ENCODE measurements at regions not wholly inside any gene's neighbourhood (a gene's known extent, or its start where the extent isn't known, plus 50 kb on each side); places are given as distances from the start of the nearest gene placed in this dataset.

DNA sequence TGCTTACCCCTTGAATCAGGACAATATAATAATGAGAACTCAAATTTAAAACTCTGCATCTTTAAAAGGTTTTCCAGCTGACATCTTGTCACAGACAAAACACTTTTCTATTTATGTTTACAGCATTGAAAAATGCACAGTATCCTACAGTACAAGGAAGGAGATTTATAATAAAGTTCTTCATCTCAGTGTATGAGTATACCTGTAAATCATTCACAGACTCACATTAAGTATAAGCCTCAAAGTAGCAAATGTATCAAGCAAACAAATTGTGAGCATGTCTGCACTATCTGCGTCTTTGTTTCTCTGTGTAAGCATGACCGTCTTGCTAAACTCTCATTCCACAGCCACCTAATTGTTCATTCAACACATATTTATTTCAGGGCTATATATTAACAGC lies 52.8 kb downstream of the PPP1R2C start:
- Histone ChIP-seq H2AFZ (ENCODE audit: low read depth, low read length, poor library complexity, severe bottlenecking) (no peak overlapping the region), H3K36me3 (ENCODE audit: control insufficient read depth in 1 of 2, insufficient read depth in 2 of 2, low read length in 2 of 2) (no peaks in the 10 kb centered on the region), H3K9ac (ENCODE audit: low read length) (no peak overlapping the region), H3K27ac (ENCODE audit: low read depth, low read length) (no peak overlapping the region), H3K27me3 (ENCODE audit: insufficient read depth, low read length) (no peaks in the 10 kb centered on the region), H3K9me2 (ENCODE audit: insufficient read depth) (no peaks in the 10 kb centered on the region), H3K9me3 (ENCODE audit: control insufficient read depth in 1 of 2, insufficient read depth in 1 of 2, low read depth in 1 of 2, low read length in 2 of 2) (no peaks in the 10 kb centered on the region), H4K20me1 (ENCODE audit: insufficient read depth) (no peaks in the 10 kb centered on the region), H3K4me1 (ENCODE audit: control insufficient read depth in 1 of 2, insufficient read depth in 2 of 2, low read length in 2 of 2) (no peaks in the 10 kb centered on the region), H3K4me2 (ENCODE audit: low read length) (no peak overlapping the region), H3K79me2 (ENCODE audit: insufficient read depth, low read length) (no peaks in the 10 kb centered on the region), H3K4me3 (replicated peaks in 1 of 2; ENCODE audit: low read depth in 1 of 2, low read length in 2 of 2) (no peak overlapping the region)
- intact Hi-C loops (cut with micrococcal nuclease) = no loop called here
- RAD21 ChIA-PET (ENCODE audit: low non-redundant PET in 1 of 2, low total read pairs in 2 of 2, uncharacterized antibody in 2 of 2, unreplicated experiment in 2 of 2) = no interaction called here
- no TSS peak for BruUV-seq (replicated peaks)
- ATAC-seq (no peak), DNase-seq (ENCODE audit: low read depth, low spot score) (no peak)
- TF ChIP-seq, protein P1, sequence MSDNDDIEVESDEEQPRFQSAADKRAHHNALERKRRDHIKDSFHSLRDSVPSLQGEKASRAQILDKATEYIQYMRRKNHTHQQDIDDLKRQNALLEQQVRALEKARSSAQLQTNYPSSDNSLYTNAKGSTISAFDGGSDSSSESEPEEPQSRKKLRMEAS (IDR thresholded peaks at IDR 0.05) = no peak
- TF ChIP-seq SP1 (IDR thresholded peaks at IDR 0.05; ENCODE audit: low read depth) (no peak), ZFX (IDR thresholded peaks at IDR 0.05) (no peak), EZH2 (IDR thresholded peaks at IDR 0.05) (no peak), EGR1 (IDR thresholded peaks at IDR 0.05; ENCODE audit: low read depth) (no peak), POLR2AphosphoS5 (IDR thresholded peaks at IDR 0.05; ENCODE audit: low read depth, low read length) (no peak), SIN3A (IDR thresholded peaks at IDR 0.05; ENCODE audit: low read depth) (no peak), RAD21 (IDR thresholded peaks at IDR 0.05; ENCODE audit: low read depth) (no peak), FOSL1 (IDR thresholded peaks at IDR 0.05; ENCODE audit: low read depth) (no peak), ELF1 (IDR thresholded peaks at IDR 0.05; ENCODE audit: borderline replicate concordance, low read depth) (no peak)
- POLR2A ChIA-PET = no interaction called here
- CTCF ChIA-PET = no interaction called here

DNA sequence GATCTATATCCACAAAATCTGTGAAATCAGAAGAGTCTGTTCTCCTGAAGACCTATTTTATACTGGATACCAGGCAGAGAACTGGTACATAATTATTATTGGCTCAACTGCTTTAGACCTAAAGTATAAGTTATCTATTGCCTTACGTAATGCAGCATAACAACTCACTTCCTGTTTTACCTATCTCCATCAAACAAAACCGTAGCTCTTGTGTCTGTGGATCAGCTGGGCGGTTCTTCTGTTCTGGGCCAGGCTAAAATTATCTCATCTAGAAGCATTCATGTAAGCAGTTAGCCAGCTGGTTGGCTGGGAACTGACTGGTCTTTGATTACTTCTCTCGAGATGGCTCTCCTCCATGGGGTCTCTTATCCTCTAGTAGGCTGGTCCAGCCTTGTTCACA lies 57.8 kb downstream of the PPP1R2C start:
- no peaks in the 10 kb centered on the region for H4K20me1 ChIP-seq (ENCODE audit: insufficient read depth)
- no peaks in the 10 kb centered on the region for H3K4me1 ChIP-seq (ENCODE audit: control insufficient read depth in 1 of 2, insufficient read depth in 2 of 2, low read length in 2 of 2)
- ChIA-PET RAD21 (ENCODE audit: low non-redundant PET in 1 of 2, low total read pairs in 2 of 2, uncharacterized antibody in 2 of 2, unreplicated experiment in 2 of 2) (no interaction called here), POLR2A (no interaction called here), CTCF (no interaction called here)
- H3K79me2 ChIP-seq (ENCODE audit: insufficient read depth, low read length) = no peaks in the 10 kb centered on the region
- no peaks in the 10 kb centered on the region for H3K9me2 ChIP-seq (ENCODE audit: insufficient read depth)
- H3K36me3 ChIP-seq (ENCODE audit: control insufficient read depth in 1 of 2, insufficient read depth in 2 of 2, low read length in 2 of 2) = no peaks in the 10 kb centered on the region
- H2AFZ ChIP-seq (ENCODE audit: low read depth, low read length, poor library complexity, severe bottlenecking) = no peak overlapping the region
- H3K27ac ChIP-seq (ENCODE audit: low read depth, low read length) = no peak overlapping the region
- H3K4me3 ChIP-seq (replicated peaks in 1 of 2; ENCODE audit: low read depth in 1 of 2, low read length in 2 of 2) = no peak overlapping the region
- intact Hi-C loops (cut with micrococcal nuclease) = no loop called here
- no peak overlapping the region for H3K9ac ChIP-seq (ENCODE audit: low read length)
- no peaks in the 10 kb centered on the region for H3K27me3 ChIP-seq (ENCODE audit: insufficient read depth, low read length)
- no peak for DNase-seq (ENCODE audit: low read depth, low spot score)
- no peak overlapping the region for H3K4me2 ChIP-seq (ENCODE audit: low read length)
- H3K9me3 ChIP-seq (ENCODE audit: control insufficient read depth in 1 of 2, insufficient read depth in 1 of 2, low read depth in 1 of 2, low read length in 2 of 2) = no peaks in the 10 kb centered on the region
- BruUV-seq (replicated peaks) = no TSS peak
- ATAC-seq = no peak
- no peak for TF ChIP-seq ZFX (IDR thresholded peaks at IDR 0.05)
- TF ChIP-seq SP1 (IDR thresholded peaks at IDR 0.05; ENCODE audit: low read depth) = no peak
- TF ChIP-seq, protein P2, sequence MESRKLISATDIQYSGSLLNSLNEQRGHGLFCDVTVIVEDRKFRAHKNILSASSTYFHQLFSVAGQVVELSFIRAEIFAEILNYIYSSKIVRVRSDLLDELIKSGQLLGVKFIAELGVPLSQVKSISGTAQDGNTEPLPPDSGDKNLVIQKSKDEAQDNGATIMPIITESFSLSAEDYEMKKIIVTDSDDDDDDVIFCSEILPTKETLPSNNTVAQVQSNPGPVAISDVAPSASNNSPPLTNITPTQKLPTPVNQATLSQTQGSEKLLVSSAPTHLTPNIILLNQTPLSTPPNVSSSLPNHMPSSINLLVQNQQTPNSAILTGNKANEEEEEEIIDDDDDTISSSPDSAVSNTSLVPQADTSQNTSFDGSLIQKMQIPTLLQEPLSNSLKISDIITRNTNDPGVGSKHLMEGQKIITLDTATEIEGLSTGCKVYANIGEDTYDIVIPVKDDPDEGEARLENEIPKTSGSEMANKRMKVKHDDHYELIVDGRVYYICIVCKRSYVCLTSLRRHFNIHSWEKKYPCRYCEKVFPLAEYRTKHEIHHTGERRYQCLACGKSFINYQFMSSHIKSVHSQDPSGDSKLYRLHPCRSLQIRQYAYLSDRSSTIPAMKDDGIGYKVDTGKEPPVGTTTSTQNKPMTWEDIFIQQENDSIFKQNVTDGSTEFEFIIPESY (IDR thresholded peaks at IDR 0.05; ENCODE audit: extremely low read depth, insufficient replicate concordance, low read length) = no peak
- TF ChIP-seq, protein P3, sequence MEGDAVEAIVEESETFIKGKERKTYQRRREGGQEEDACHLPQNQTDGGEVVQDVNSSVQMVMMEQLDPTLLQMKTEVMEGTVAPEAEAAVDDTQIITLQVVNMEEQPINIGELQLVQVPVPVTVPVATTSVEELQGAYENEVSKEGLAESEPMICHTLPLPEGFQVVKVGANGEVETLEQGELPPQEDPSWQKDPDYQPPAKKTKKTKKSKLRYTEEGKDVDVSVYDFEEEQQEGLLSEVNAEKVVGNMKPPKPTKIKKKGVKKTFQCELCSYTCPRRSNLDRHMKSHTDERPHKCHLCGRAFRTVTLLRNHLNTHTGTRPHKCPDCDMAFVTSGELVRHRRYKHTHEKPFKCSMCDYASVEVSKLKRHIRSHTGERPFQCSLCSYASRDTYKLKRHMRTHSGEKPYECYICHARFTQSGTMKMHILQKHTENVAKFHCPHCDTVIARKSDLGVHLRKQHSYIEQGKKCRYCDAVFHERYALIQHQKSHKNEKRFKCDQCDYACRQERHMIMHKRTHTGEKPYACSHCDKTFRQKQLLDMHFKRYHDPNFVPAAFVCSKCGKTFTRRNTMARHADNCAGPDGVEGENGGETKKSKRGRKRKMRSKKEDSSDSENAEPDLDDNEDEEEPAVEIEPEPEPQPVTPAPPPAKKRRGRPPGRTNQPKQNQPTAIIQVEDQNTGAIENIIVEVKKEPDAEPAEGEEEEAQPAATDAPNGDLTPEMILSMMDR (IDR thresholded peaks at IDR 0.05 in 2 of 3, conservative IDR thresholded peaks at IDR 0.05 in 1 of 3; ENCODE audit: borderline replicate concordance in 1 of 3, insufficient read depth in 1 of 3, low read depth in 2 of 3, low read length in 2 of 3) = no peak
- no peak for TF ChIP-seq FOSL1 (IDR thresholded peaks at IDR 0.05; ENCODE audit: low read depth)
- no peak for TF ChIP-seq ELF1 (IDR thresholded peaks at IDR 0.05; ENCODE audit: borderline replicate concordance, low read depth)
- TF ChIP-seq YY1 (IDR thresholded peaks at IDR 0.05; ENCODE audit: extremely low read depth, insufficient replicate concordance, low read depth, low read length) = no peak
- TF ChIP-seq POLR2A (IDR thresholded peaks at IDR 0.05; ENCODE audit: borderline replicate concordance, extremely low read depth, insufficient read depth, insufficient read length) = no peak
- TF ChIP-seq, protein P4, sequence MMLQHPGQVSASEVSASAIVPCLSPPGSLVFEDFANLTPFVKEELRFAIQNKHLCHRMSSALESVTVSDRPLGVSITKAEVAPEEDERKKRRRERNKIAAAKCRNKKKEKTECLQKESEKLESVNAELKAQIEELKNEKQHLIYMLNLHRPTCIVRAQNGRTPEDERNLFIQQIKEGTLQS (IDR thresholded peaks at IDR 0.05) = no peak
- TF ChIP-seq, protein P1 (IDR thresholded peaks at IDR 0.05) = no peak
- no peak for TF ChIP-seq POLR2AphosphoS5 (IDR thresholded peaks at IDR 0.05; ENCODE audit: low read depth, low read length)
- no peak for TF ChIP-seq RAD21 (IDR thresholded peaks at IDR 0.05; ENCODE audit: low read depth)
- TF ChIP-seq SIN3A (IDR thresholded peaks at IDR 0.05; ENCODE audit: low read depth) = no peak
- TF ChIP-seq EZH2phosphoT487 (IDR thresholded peaks at IDR 0.05; ENCODE audit: borderline replicate concordance) = no peak
- TF ChIP-seq ZNF274 (IDR thresholded peaks at IDR 0.05; ENCODE audit: low read depth, low read length) = no peak
